HS-5 (cell line): ENCODE measurements at regions not wholly inside any gene's neighbourhood (a gene's known extent, or its start where the extent isn't known, plus 50 kb on each side); places are given as distances from the start of the nearest gene placed in this dataset.

ENCODE experiments used
- DNase-seq: peaks from one replicate; pipeline ENCODE4 v3.0.0-alpha.2; 2012; ENCODE audit warnings: low read depth

DNA sequence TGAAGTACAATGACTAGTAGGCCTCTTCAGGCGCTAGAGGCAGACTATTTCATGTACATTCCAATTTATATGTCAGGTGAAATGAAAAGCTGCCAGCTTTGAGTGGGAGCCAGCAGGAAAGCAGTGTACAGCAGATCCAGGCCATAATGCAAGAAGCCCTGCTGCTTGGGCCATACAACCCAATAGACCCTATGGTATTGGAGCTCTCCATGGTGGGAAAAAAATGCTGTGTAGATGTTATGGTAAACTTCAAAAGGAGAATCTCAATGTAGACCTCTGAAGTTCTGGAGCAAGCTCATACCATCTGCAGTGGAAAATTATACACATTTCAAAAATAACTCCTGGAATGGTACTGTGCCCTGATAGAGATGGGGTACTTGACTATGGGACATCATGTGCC lies 71.5 kb upstream of the CD82 start:
- DNase-seq, result no peak

DNA sequence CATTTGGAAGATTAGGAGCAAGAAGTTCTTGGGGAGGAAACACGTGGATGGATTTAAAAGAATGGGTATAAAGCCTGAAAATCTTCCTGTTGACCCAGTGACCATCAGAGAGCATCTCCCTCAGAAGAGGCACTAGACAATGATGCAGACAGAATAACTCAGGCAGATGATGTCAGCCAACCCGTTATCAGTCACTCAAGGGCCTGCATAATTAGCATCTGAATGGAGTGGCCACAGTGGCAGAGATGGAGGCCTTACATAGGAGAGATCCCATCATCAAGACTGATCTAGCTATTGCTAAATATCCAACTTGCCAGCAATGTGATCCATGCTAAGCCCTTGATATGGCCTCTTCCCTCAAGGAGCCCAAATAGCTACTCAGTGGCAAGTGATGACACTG lies 70.7 kb upstream of the CD82 start:
- DNase-seq, result no peak

DNA sequence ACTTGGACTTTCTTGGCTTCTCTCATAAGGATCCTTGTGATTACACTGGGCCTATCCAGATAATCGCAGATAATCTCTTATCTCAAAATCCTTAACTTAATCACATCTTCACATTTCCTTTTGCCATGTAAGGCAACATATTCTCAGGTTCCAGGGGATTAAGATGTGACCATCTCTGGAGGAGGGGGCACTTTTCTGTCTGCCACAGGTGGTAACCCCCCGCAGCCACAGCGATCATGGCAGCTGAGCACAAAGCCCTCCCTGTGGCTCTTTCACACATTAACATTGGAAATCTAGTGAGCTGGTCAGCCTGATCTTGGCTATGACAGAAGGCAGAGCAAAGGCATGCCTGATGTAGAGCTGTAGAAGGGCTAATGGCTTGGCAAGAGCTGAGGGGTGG lies 69.1 kb upstream of the CD82 start:
- no peak for DNase-seq

DNA sequence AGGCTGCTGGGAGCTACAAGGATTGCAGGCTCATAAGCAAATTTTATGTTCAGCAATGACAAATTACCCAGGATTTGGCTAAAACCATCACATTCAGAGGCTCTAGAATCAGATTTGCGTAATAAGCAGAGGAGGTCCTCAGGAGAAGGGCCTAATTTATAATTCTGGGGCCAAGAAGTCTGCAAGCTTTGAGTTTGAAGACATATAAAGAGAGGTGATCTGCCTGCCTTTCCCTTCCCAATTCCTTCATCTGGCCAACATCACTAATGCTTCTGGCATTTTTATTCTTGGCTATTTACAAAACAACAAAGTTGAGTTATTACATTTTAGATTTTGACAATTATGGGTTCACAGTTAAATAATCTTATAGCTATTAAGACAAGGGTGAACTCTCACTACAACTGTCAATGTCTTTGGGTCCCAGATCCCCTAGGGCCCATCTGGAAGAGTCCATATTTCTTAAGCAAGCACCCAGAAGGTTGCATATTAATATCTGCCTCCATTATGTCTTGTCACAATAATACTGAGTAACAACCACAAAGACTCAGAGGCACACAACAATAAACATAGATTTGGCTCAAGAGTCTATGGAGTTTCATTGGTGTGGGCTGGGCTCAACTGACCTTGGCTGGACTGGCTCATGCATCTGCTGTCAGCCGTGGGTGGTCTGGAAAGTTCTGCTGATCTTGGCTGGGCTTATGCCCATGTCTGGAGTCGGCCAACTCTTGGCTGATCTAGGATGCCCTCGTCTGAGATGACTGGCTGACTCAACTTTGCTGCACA lies 67.2 kb upstream of the CD82 start:
- DNase-seq, result no peak

DNA sequence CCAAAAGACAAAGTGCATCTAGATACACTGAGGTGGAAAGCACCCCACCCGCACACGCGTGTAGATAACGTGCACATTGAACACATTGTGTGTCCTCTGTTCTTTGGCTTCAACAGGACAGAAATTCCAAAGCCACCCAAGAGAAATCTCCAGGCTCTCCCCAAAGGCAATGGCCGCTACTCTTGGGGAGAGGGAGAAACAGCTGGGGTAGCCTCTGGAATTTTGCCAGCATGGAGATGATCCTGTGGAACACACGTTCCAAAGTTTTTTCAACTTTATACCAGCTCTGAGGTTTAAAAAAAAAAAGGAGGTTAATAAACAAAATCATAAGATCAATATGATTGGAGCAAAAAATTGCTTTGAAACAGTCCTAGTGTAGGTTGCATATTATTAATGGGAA lies 63.0 kb upstream of the CD82 start:
- no peak for DNase-seq

DNA sequence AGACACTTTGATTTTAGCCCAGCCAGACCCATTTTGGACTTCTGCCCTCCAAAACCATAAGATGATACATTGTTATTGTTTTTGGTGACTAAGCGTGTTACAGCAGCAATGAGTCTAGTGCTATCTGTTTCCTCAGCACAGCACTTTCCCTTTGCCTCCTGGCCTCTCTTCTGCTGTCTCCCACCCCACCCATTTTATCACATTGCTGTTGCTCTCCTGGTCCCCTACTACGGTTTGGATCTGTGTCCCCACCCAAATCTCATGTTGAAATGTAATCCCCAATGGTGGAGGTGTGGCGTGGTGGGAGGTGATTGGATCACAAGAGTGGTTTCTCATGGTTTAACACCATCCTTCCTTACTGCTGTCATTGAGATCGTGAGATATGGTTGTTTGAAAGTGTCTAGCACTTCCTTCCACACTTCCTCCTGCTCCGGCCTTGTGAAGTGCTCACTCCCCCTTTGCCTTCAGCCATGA lies 59.8 kb upstream of the CD82 start:
- peak; percentile 19 for DNase-seq

DNA sequence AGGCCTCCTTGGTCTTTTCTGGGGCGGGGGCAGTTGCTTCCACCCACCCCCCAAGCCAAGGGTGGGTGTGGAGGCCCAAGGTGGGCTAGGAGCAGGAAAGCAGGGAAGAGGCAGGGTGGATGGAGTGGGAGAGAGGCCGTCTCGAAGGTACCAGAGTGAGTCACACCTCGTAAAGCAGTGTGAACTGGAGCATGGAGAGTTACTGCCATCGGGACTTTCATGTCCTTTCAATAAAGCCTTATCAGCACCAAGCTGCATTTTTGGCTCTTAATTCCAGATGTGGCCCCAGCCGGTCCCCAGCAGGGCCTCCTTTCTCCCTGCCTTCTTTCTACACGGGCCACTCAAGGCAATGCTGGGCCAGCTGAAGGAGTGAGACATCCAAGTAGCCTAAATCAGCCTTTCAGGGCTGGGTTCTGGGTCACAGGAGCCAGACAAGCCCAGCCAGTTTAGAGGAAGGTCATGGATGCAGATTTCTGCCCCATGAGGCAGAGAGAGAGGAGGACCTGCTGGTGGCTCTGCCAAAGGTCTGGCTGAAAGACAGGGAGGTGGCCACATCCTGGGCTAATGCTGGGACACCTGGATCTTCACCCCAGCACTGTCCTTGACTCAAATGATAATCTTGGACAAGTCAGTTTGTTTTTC lies 59.0 kb upstream of the CD82 start:
- DNase-seq, result no peak

DNA sequence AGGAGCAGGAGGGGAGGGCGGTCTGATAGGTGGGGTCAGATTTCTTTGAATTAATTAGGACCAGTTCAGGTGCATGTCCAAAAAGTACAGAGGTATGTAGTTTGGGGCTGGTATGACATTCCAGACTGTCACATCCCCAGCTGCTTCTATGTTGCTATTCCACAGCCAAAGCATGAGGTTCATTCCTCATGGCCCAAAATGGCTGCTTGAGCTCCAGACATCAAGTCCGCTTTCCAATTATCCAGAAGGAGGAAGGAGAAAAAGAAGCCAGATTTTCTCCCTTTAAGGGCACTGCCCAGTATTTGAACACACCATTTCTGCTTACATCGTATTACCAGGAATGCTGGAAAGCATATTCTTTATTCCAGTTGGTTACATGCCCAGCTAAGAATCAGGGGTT lies 58.0 kb upstream of the CD82 start:
- no peak for DNase-seq

DNA sequence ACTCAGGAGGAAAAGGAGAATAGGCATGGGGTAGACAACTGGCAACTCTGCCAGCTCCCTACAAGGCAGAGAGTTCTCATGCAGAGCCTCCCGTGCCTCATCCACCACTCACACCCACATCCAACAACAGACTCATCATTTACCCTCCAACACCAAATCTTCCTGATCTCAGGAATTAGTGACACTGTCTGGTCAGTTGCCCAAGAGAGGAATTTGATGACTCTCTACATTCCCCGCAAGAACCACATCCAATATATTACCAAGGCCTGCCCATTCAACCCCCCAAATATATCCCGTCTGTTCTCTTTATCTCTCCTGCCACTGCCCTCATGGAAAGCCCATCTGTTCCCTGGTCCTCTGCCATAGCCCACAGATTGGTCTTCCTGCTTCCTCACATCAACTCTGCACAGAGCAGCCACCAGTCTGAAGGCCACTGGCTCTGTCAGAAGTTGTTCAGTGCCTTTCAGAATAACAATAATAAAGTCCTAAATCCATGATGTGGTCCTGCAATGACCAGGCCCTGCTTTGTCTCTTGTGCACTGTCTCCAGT lies 57.5 kb upstream of the CD82 start:
- DNase-seq, result no peak

DNA sequence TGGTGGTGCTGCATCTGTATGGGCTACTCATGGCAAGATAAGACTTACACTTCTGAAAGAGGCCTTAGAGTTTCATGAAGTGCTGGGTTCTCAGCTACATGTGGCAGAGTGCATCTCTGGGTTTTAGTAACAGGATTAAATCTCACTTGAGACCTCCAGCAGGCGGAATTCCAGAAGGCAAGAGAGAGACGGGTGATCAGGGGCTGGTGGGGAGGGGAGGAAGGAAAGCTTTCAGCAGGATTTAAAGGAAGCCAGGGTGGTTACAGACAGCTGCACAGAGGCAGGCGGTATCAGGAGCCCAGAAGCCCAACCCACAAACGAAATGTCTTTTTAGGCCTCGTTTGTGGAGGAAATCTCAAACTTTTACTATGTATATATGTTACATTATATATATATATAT lies 56.2 kb upstream of the CD82 start:
- no peak for DNase-seq

DNA sequence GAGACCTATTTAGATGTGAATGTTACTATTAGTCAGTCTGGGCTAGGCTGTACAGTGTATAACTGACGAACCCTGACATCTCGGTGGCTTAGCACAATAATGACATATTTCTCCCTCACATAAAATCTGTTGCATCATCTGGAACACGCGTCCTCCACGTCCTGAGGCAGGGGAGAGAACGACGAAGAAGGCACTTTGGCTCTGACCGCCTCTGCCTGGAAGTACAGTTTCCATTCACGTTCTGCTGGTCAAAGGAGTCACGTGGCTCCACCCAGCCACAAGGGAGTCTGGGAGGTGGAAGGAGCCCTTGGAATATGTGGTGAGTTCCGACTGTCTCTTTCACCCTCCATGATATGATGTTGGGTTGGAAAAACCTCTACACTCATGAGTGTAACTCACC lies 55.1 kb upstream of the CD82 start:
- DNase-seq, result no peak

DNA sequence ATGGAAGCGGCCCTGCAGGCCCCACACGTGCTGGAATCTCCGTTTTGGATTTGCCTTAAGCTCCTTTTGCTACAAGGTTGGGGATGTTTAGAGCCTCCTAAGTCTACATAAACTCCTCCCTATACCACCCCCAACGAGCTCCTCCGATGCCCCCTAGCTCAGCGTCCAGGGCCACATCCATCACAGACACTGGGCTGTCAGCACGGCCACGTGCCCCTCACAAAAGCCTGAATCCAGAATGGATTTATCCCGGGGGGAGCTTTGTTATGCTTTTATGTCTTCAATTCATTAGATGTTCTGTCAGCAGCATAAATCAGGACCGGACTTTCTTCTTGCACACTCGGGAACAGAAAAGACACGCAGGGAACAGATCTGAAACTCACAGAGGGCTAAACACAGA lies 52.6 kb upstream of the CD82 start:
- no peak for DNase-seq

DNA sequence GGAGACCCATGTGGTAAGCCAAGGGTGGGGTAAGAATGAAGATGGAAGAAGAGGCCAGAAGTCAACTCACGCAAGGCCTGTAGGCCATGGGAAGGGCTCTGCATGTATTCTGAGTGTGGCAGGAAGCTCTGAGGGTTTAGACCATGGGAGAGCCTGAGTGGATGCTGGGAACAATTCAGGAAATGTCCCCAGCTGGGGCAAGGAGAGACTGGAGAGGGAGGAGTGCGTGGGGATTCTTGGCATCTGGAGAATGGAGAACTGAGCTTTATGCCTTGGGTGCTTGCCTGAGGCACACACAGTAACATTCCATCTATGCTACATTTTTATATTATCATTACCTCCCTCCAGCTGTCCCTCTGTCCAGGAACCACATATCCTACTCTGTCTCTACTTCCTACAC lies 50.4 kb upstream of the CD82 start:
- DNase-seq, result no peak
